MM.1S (cell line): ENCODE measurements at regions not wholly inside any gene's neighbourhood (a gene's known extent, or its start where the extent isn't known, plus 50 kb on each side); places are given as distances from the start of the nearest gene placed in this dataset.

Experiments
- CTCF ChIP-seq: fragments of 300-600 bp; sonication (generic); IDR thresholded peaks from 2 replicates; pipeline ENCODE4 v1.5.1; 2016; ENCODE audit warnings: antibody characterized with exemption, low read length, mixed read lengths
- EZH2phosphoT487 ChIP-seq: fragments of 300-600 bp; sonication (generic); IDR thresholded peaks from 2 replicates; pipeline ENCODE4 v1.6.1; 2018; ENCODE audit warnings: antibody characterized with exemption, low read length

GRCh38 chr3:110133971-110134370 is 796.6 kb upstream of the DPPA4 start:
- TF ChIP-seq CTCF (no peak), EZH2phosphoT487 (no peak)
